PC-9 (cell line): ENCODE measurements at regions not wholly inside any gene's neighbourhood (a gene's known extent, or its start where the extent isn't known, plus 50 kb on each side); places are given as distances from the start of the nearest gene placed in this dataset.

Experiments
- BruUV-seq: library from RNA; stranded (reverse); fragments of 400-500 nt; replicated peaks from 2 replicates; lab custom pipeline; 2021; lab: Mats Ljungman, UMichigan
- CTCF ChIA-PET: fragments of 300-600 bp; sonication (Branson Sonifier 250); formaldehyde crosslinking; loops from one replicate; lab custom pipeline; 2022; ENCODE audit warnings: antibody characterized with exemption; lab: Charles Lee
- POLR2A ChIA-PET: fragments of 300-600 bp; sonication (Branson Sonifier 250); formaldehyde crosslinking; loops from one replicate; lab custom pipeline; 2022; ENCODE audit warnings: antibody characterized with exemption; ENCODE audit not compliant: unreplicated experiment; lab: Charles Lee
- DNase-seq, 2 experiments: peaks; one replicate each; pipeline versions ENCODE4 v3.0.0 to v3.0.0-alpha.2; 2015 to 2022; ENCODE audit warnings: mixed read lengths in 1 of 2
- H2AFZ ChIP-seq: fragments of 200-600 bp; sonication (generic); 2 replicates; pipeline ENCODE4 v1.8.1; 2017; ENCODE audit warnings: antibody characterized with exemption
- H3F3A ChIP-seq: fragments of 200-600 bp; sonication (generic); 2 replicates; pipeline ENCODE4 v1.8.1; 2017; ENCODE audit warnings: antibody characterized with exemption, mild to moderate bottlenecking, low read depth; ENCODE audit not compliant: insufficient read depth
- H3K27ac ChIP-seq: fragments of 200-600 bp; sonication (generic); 2 replicates; pipeline ENCODE4 v1.6.1; 2016; ENCODE audit warnings: mixed run types
- H3K27me3 ChIP-seq: fragments of 200-600 bp; sonication (generic); 2 replicates; pipeline ENCODE4 v1.6.1; 2016; ENCODE audit warnings: low read depth, mixed run types; ENCODE audit not compliant: insufficient read depth
- H3K36me3 ChIP-seq: fragments of 200-600 bp; sonication (generic); 2 replicates; pipeline ENCODE4 v1.6.1; 2016; ENCODE audit warnings: low read depth, mixed run types
- H3K4me1 ChIP-seq: fragments of 200-600 bp; sonication (generic); replicated peaks from 2 replicates; pipeline ENCODE4 v1.6.1; 2016; ENCODE audit warnings: mixed run types; ENCODE audit not compliant: insufficient read depth
- H3K4me2 ChIP-seq: fragments of 200-600 bp; sonication (generic); 2 replicates; pipeline ENCODE4 v1.6.1; 2017; ENCODE audit warnings: mixed run types
- H3K4me3 ChIP-seq: fragments of 200-600 bp; sonication (generic); 2 replicates; pipeline ENCODE4 v1.6.1; 2016; ENCODE audit warnings: mixed run types
- H3K79me2 ChIP-seq: fragments of 200-600 bp; sonication (generic); 2 replicates; pipeline ENCODE4 v1.6.1; 2017; ENCODE audit warnings: low read depth, mixed run types
- H3K9me2 ChIP-seq: fragments of 200-600 bp; sonication (generic); 2 replicates; pipeline ENCODE4 v1.8.1; 2017; ENCODE audit warnings: mild to moderate bottlenecking; ENCODE audit not compliant: insufficient read depth
- H3K9me3 ChIP-seq: fragments of 200-600 bp; sonication (generic); 2 replicates; pipeline ENCODE4 v1.8.1; 2016; ENCODE audit warnings: low read depth; ENCODE audit not compliant: insufficient read depth
- H4K20me1 ChIP-seq: fragments of 200-600 bp; sonication (generic); 2 replicates; pipeline ENCODE4 v1.8.1; 2017; ENCODE audit not compliant: insufficient read depth
- CTCF ChIP-seq: fragments of 200-600 bp; sonication (generic); conservative IDR thresholded peaks from 2 replicates; pipeline ENCODE4 v1.6.1; 2017; ENCODE audit warnings: mixed run types, antibody characterized with exemption, mild to moderate bottlenecking, moderate library complexity
- EZH2 ChIP-seq: fragments of 200-600 bp; sonication (generic); IDR thresholded peaks from 2 replicates; pipeline ENCODE4 v1.8.0; 2017; ENCODE audit warnings: antibody characterized with exemption, low read depth
- intact Hi-C: fragments of 100-400 bp; cut with micrococcal nuclease; formaldehyde crosslinking; loops from one replicate; pipeline ENCODE4 v1.10.0; 2022; ENCODE audit not compliant: unreplicated experiment

GRCh38 chr1:65495137-65495536 lies 74.7 kb downstream of the LEPR start:
- H3K4me2 ChIP-seq: no peak overlapping the region
- H3K36me3 ChIP-seq: no peaks in the 10 kb centered on the region
- no peaks in the 10 kb centered on the region for H3F3A ChIP-seq
- no peaks in the 10 kb centered on the region for H3K27me3 ChIP-seq
- H3K27ac ChIP-seq: no peak overlapping the region
- H3K4me1 ChIP-seq: no peaks in the 10 kb centered on the region
- H3K4me3 ChIP-seq: no peak overlapping the region
- H4K20me1 ChIP-seq: no peaks in the 10 kb centered on the region
- H2AFZ ChIP-seq: no peak overlapping the region
- ChIA-PET POLR2A (no interaction called here), CTCF (no interaction called here)
- H3K9me3 ChIP-seq: no peaks in the 10 kb centered on the region
- no peaks in the 10 kb centered on the region for H3K79me2 ChIP-seq
- TF ChIP-seq EZH2 (no peak), CTCF (no peak)
- no TSS peak for BruUV-seq
- no peaks in the 10 kb centered on the region for H3K9me2 ChIP-seq
- intact Hi-C loops: no loop called here
- no peak for DNase-seq

- intact Hi-C loops: no loop called here
- no peak overlapping the region for H3K4me3 ChIP-seq
- H3K9me3 ChIP-seq: no peaks in the 10 kb centered on the region
- H3K9me2 ChIP-seq: no peaks in the 10 kb centered on the region
- H3K79me2 ChIP-seq: no peaks in the 10 kb centered on the region
- no peaks in the 10 kb centered on the region for H3K4me1 ChIP-seq
- H4K20me1 ChIP-seq: no peaks in the 10 kb centered on the region
- no peak overlapping the region for H3K27ac ChIP-seq
- no peaks in the 10 kb centered on the region for H3K27me3 ChIP-seq
- H3K36me3 ChIP-seq: no peaks in the 10 kb centered on the region
- H3F3A ChIP-seq: no peaks in the 10 kb centered on the region
- TF ChIP-seq EZH2: no peak
- TF ChIP-seq CTCF: no peak
- ChIA-PET CTCF (no interaction called here), POLR2A (no interaction called here)
- no TSS peak for BruUV-seq
- no peak overlapping the region for H2AFZ ChIP-seq
- no peak for DNase-seq
- no peak overlapping the region for H3K4me2 ChIP-seq
Observed at GRCh38 chr1:65497256-65497830, 76.9 kb downstream of the LEPR start.

- no peak for TF ChIP-seq CTCF
- no peak for TF ChIP-seq EZH2
- ChIA-PET CTCF (no interaction called here), POLR2A (no interaction called here)
- no peaks in the 10 kb centered on the region for H3K36me3 ChIP-seq
- no peak overlapping the region for H3K4me3 ChIP-seq
- no peak overlapping the region for H3K4me2 ChIP-seq
- no peaks in the 10 kb centered on the region for H4K20me1 ChIP-seq
- no peak for DNase-seq
- no peaks in the 10 kb centered on the region for H3K9me3 ChIP-seq
- no peak overlapping the region for H3K27ac ChIP-seq
- no peaks in the 10 kb centered on the region for H3K4me1 ChIP-seq
- BruUV-seq: no TSS peak
- intact Hi-C loops: no loop called here
- H3K9me2 ChIP-seq: no peaks in the 10 kb centered on the region
- H3K79me2 ChIP-seq: no peaks in the 10 kb centered on the region
- H2AFZ ChIP-seq: no peak overlapping the region
- no peaks in the 10 kb centered on the region for H3K27me3 ChIP-seq
- no peaks in the 10 kb centered on the region for H3F3A ChIP-seq
Observed at GRCh38 chr1:65503427-65503826, 83.0 kb downstream of the LEPR start.
